ENCODE measurements at regions not wholly inside any gene's neighbourhood (a gene's known extent, or its start where the extent isn't known, plus 50 kb on each side); places are given as distances from the start of the nearest gene placed in this dataset.

DNA sequence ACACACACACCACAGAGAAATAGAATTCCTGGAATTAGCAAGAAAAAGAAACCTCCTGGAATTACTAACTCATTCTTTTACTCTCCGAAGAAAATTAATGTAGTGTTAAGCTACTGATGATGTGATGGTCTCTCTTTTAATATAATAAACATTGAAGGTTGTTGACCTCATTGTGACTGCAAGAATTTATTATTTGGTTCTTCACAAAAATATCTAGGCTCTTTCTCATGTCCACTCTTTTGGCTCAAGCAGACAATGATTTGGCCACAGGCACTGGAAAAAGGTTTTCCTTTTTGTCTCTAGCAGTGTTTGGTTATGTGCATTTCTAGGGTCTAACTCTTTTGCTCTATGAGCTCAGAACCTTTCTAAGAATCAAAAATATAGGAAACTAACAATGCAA, 811.9 kb downstream of the TENT5A start:
- H3K36me3 ChIP-seq (ENCODE audit: control insufficient read depth, insufficient read depth, low read length), result no peaks in the 10 kb centered on the region
- no peak overlapping the region for H3K4me3 ChIP-seq (ENCODE audit: low read depth, low read length)
- no peak overlapping the region for H3K27ac ChIP-seq (ENCODE audit: low read depth, low read length)
- no peaks in the 10 kb centered on the region for H3K4me1 ChIP-seq (ENCODE audit: control insufficient read depth, insufficient read depth, low read length)
- no peaks in the 10 kb centered on the region for H3K27me3 ChIP-seq (ENCODE audit: control insufficient read depth, insufficient read depth, low read length)
- H3K9ac ChIP-seq (ENCODE audit: low read length), result no peak overlapping the region
- peaks cover 6% of the 10 kb centered on the region; the same call in 1 of the 2 replicates for H3K9me3 ChIP-seq (ENCODE audit: control insufficient read depth, insufficient read depth, low read depth, low read length)

GRCh38 chr6:80939898-80940297, 812.6 kb downstream of the TENT5A start:
- Histone ChIP-seq H3K9me3 (ENCODE audit: control insufficient read depth, insufficient read depth, low read depth, low read length) (peaks cover 6% of the 10 kb centered on the region; the same call in 1 of the 2 replicates), H3K36me3 (ENCODE audit: control insufficient read depth, insufficient read depth, low read length) (no peaks in the 10 kb centered on the region), H3K27ac (ENCODE audit: low read depth, low read length) (no peak overlapping the region), H3K9ac (ENCODE audit: low read length) (no peak overlapping the region), H3K4me3 (ENCODE audit: low read depth, low read length) (no peak overlapping the region), H3K27me3 (ENCODE audit: control insufficient read depth, insufficient read depth, low read length) (no peaks in the 10 kb centered on the region), H3K4me1 (ENCODE audit: control insufficient read depth, insufficient read depth, low read length) (no peaks in the 10 kb centered on the region)

DNA sequence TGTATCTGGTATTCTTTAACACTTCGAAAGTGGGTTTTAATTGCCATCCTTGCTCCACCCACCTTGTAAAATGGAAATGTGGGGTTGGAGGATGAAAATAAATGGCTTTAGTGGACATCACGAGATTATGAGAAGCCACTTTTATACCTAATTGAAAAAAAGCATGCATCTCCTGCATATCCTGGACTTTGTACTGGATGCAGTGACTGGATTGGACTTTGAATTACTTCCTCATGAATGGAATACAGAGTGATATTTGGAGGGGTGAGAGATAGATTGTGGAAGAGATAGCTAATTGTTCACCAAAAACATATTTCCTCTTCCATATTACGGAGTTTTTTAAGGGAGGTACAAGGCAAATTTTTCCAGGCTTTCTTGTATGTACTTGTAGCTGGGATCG, 813.0 kb downstream of the TENT5A start:
- Histone ChIP-seq H3K4me1 (ENCODE audit: control insufficient read depth, insufficient read depth, low read length) (no peaks in the 10 kb centered on the region), H3K9me3 (ENCODE audit: control insufficient read depth, insufficient read depth, low read depth, low read length) (peaks cover 6% of the 10 kb centered on the region; the same call in 1 of the 2 replicates), H3K4me3 (ENCODE audit: low read depth, low read length) (no peak overlapping the region), H3K9ac (ENCODE audit: low read length) (no peak overlapping the region), H3K27me3 (ENCODE audit: control insufficient read depth, insufficient read depth, low read length) (no peaks in the 10 kb centered on the region), H3K36me3 (ENCODE audit: control insufficient read depth, insufficient read depth, low read length) (no peaks in the 10 kb centered on the region), H3K27ac (ENCODE audit: low read depth, low read length) (no peak overlapping the region)

DNA sequence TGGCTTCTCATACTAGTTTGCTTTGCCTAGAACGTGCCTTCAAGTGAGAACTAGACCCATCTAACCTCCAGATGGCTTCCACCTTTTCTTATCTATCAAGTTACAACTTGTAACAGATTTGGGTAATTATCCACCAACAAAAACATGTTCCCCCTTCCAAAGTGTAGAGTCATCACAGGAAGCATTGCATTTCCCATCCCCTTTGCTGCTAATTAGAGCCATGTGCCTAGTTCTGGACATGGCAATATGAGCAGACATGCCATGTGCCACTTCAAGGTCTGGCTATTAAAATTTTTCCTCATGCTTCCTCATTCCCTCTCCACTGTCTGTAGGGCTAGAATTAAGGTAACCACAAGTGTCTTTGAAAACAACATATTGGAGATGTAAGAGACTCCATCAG, 814.4 kb downstream of the TENT5A start:
- Histone ChIP-seq H3K27ac (ENCODE audit: low read depth, low read length) (no peak overlapping the region), H3K4me3 (ENCODE audit: low read depth, low read length) (no peak overlapping the region), H3K27me3 (ENCODE audit: control insufficient read depth, insufficient read depth, low read length) (no peaks in the 10 kb centered on the region), H3K36me3 (ENCODE audit: control insufficient read depth, insufficient read depth, low read length) (no peaks in the 10 kb centered on the region), H3K9ac (ENCODE audit: low read length) (no peak overlapping the region), H3K4me1 (ENCODE audit: control insufficient read depth, insufficient read depth, low read length) (no peaks in the 10 kb centered on the region), H3K9me3 (ENCODE audit: control insufficient read depth, insufficient read depth, low read depth, low read length) (peaks cover 6% of the 10 kb centered on the region; the same call in 1 of the 2 replicates)

DNA sequence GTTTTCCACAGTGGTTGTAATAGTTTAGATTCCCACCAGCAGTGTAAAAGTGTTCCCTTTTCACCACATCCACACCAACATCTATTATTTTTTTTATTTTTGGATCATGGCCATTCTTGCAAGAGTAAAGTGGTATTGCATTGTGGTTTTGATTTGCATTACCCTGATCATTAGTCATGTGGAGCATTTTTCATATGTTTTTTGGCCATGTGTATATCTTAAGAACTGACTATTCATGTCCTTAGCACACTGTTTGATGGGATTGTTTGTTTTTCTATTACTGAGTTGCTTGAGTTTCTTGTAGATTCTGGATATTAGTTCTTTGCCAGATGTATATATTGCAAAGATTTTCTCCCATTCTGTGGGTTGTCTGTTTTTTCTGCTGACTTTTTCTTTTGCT, 820.1 kb downstream of the TENT5A start:
- peaks cover 5% of the 10 kb centered on the region; the same call in 1 of the 2 replicates for H3K9me3 ChIP-seq (ENCODE audit: control insufficient read depth, insufficient read depth, low read depth, low read length)
- H3K4me1 ChIP-seq (ENCODE audit: control insufficient read depth, insufficient read depth, low read length), result no peaks in the 10 kb centered on the region
- no peak overlapping the region for H3K27ac ChIP-seq (ENCODE audit: low read depth, low read length)
- no peak overlapping the region for H3K4me3 ChIP-seq (ENCODE audit: low read depth, low read length)
- no peak overlapping the region for H3K9ac ChIP-seq (ENCODE audit: low read length)
- H3K36me3 ChIP-seq (ENCODE audit: control insufficient read depth, insufficient read depth, low read length), result no peaks in the 10 kb centered on the region
- H3K27me3 ChIP-seq (ENCODE audit: control insufficient read depth, insufficient read depth, low read length), result no peaks in the 10 kb centered on the region

DNA sequence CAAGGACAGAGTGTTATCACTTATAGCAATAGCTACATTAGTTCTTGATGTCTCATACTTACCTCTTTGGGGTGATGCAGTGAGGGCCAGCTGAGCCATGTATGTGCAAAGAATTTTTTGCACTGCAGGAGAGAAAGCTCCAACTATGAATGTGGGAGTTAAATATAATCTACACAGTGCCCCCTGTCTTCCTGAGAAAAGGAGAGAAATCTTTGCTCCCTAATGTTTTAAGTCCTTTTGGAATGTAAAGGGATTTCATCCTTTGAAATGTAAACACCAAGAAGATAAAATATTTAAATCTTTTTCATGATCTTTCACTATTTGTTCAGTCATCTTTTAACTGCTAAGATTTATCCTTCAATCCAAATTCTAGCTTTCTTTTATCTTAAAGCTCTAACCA, 822.1 kb downstream of the TENT5A start:
- H3K4me3 ChIP-seq (ENCODE audit: low read depth, low read length), result no peak overlapping the region
- no peaks in the 10 kb centered on the region for H3K27me3 ChIP-seq (ENCODE audit: control insufficient read depth, insufficient read depth, low read length)
- no peaks in the 10 kb centered on the region for H3K9me3 ChIP-seq (ENCODE audit: control insufficient read depth, insufficient read depth, low read depth, low read length)
- H3K4me1 ChIP-seq (ENCODE audit: control insufficient read depth, insufficient read depth, low read length), result no peaks in the 10 kb centered on the region
- no peak overlapping the region for H3K9ac ChIP-seq (ENCODE audit: low read length)
- H3K36me3 ChIP-seq (ENCODE audit: control insufficient read depth, insufficient read depth, low read length), result no peaks in the 10 kb centered on the region
- no peak overlapping the region for H3K27ac ChIP-seq (ENCODE audit: low read depth, low read length)

- H3K9me3 ChIP-seq (ENCODE audit: control insufficient read depth, insufficient read depth, low read depth, low read length), result no peaks in the 10 kb centered on the region
- no peaks in the 10 kb centered on the region for H3K27me3 ChIP-seq (ENCODE audit: control insufficient read depth, insufficient read depth, low read length)
- no peak overlapping the region for H3K9ac ChIP-seq (ENCODE audit: low read length)
- H3K4me1 ChIP-seq (ENCODE audit: control insufficient read depth, insufficient read depth, low read length), result no peaks in the 10 kb centered on the region
- no peaks in the 10 kb centered on the region for H3K36me3 ChIP-seq (ENCODE audit: control insufficient read depth, insufficient read depth, low read length)
- no peak overlapping the region for H3K27ac ChIP-seq (ENCODE audit: low read depth, low read length)
- no peak overlapping the region for H3K4me3 ChIP-seq (ENCODE audit: low read depth, low read length)
Measured at GRCh38 chr6:80923816-80924215, 817.3 kb downstream of the BCKDHB start.

- H3K9ac ChIP-seq (ENCODE audit: low read length), result no peak overlapping the region
- no peak overlapping the region for H3K27ac ChIP-seq (ENCODE audit: low read depth, low read length)
- no peaks in the 10 kb centered on the region for H3K27me3 ChIP-seq (ENCODE audit: control insufficient read depth, insufficient read depth, low read length)
- no peaks in the 10 kb centered on the region for H3K9me3 ChIP-seq (ENCODE audit: control insufficient read depth, insufficient read depth, low read depth, low read length)
- H3K4me3 ChIP-seq (ENCODE audit: low read depth, low read length), result no peak overlapping the region
- H3K36me3 ChIP-seq (ENCODE audit: control insufficient read depth, insufficient read depth, low read length), result no peaks in the 10 kb centered on the region
- H3K4me1 ChIP-seq (ENCODE audit: control insufficient read depth, insufficient read depth, low read length), result no peaks in the 10 kb centered on the region
Measured at GRCh38 chr6:80922916-80923455, 816.5 kb downstream of the BCKDHB start.

DNA sequence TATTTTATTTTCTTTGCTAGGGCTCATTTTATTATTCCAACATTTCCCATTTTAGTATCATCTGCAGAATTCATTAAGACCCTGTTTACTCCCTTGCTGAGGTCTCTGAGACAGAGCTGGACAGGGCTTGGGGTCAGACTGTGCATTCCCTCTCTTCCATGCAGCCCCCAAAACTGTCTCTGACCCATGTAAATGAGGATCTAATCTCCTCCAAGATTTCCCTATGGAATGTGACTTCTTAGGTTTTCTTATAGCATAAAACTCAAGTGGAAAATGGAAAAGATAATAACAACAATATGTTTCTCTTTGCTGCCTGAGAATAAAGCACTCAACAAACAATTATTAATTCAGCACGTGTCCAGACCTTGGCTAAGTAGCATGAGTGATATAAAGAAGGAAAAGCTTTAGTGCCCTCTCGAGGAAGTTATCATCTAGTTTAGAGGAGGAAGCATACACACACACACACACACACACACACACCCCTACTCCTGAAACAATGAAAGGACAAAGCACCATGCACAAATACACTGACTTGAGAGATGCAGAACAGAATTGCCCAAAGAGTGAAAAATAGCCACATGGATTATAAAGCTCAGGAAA, 815.5 kb downstream of the BCKDHB start:
- Histone ChIP-seq H3K27me3 (ENCODE audit: control insufficient read depth, insufficient read depth, low read length) (no peaks in the 10 kb centered on the region), H3K4me1 (ENCODE audit: control insufficient read depth, insufficient read depth, low read length) (no peaks in the 10 kb centered on the region)

GRCh38 chr6:80907831-80908230, 801.4 kb downstream of the BCKDHB start:
- H3K27me3 ChIP-seq (ENCODE audit: control insufficient read depth, insufficient read depth, low read length), result no peaks in the 10 kb centered on the region
- no peak overlapping the region for H3K27ac ChIP-seq (ENCODE audit: low read depth, low read length)
- H3K4me1 ChIP-seq (ENCODE audit: control insufficient read depth, insufficient read depth, low read length), result no peaks in the 10 kb centered on the region
- no peak overlapping the region for H3K9ac ChIP-seq (ENCODE audit: low read length)
- H3K9me3 ChIP-seq (ENCODE audit: control insufficient read depth, insufficient read depth, low read depth, low read length), result no peaks in the 10 kb centered on the region
- no peaks in the 10 kb centered on the region for H3K36me3 ChIP-seq (ENCODE audit: control insufficient read depth, insufficient read depth, low read length)
- H3K4me3 ChIP-seq (ENCODE audit: low read depth, low read length), result no peak overlapping the region

More for the DNA sequence above, 815.5 kb downstream of the BCKDHB start:
- H3K4me3 ChIP-seq (ENCODE audit: low read depth, low read length), result no peak overlapping the region
- no peaks in the 10 kb centered on the region for H3K36me3 ChIP-seq (ENCODE audit: control insufficient read depth, insufficient read depth, low read length)
- H3K9ac ChIP-seq (ENCODE audit: low read length), result no peak overlapping the region
- H3K9me3 ChIP-seq (ENCODE audit: control insufficient read depth, insufficient read depth, low read depth, low read length), result no peaks in the 10 kb centered on the region
- no peak overlapping the region for H3K27ac ChIP-seq (ENCODE audit: low read depth, low read length)

DNA sequence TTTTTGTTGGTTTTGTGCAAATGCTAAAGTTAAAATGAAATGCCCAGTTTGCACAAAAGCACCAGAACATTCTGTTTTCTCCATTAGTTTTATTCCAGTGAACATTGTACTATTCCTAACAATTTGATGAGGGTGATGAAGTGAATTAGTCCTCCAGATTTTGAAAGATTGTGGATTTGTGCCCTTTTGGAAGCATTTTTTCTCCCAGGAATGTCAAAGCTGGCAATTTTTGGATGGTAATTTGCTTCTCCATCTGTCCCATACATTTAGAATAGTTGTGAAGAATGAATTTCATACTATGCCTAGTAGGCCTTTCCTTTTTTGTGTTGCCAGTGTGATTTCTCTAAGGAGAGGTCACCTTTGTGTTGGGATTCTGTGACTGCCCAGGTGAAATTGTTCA, 797.2 kb downstream of the BCKDHB start:
- peaks cover 18% of the 10 kb centered on the region for H3K9me3 ChIP-seq (ENCODE audit: control insufficient read depth, insufficient read depth, low read depth, low read length)
- no peak overlapping the region for H3K9ac ChIP-seq (ENCODE audit: low read length)
- H3K27me3 ChIP-seq (ENCODE audit: control insufficient read depth, insufficient read depth, low read length), result no peaks in the 10 kb centered on the region
- H3K36me3 ChIP-seq (ENCODE audit: control insufficient read depth, insufficient read depth, low read length), result no peaks in the 10 kb centered on the region
- no peak overlapping the region for H3K4me3 ChIP-seq (ENCODE audit: low read depth, low read length)
- H3K27ac ChIP-seq (ENCODE audit: low read depth, low read length), result no peak overlapping the region
- H3K4me1 ChIP-seq (ENCODE audit: control insufficient read depth, insufficient read depth, low read length), result no peaks in the 10 kb centered on the region

All from HUES6 (cell line).